HG03565 (cell line): ENCODE measurements at regions not wholly inside any gene's neighbourhood (a gene's known extent, or its start where the extent isn't known, plus 50 kb on each side); places are given as distances from the start of the nearest gene placed in this dataset.
"Not testable (repeated sequence)": the region's sequence is repeated elsewhere in the genome, so short reads cannot be mapped to it uniquely, and the experiment has no call there.

Experiments used
- ATAC-seq: cut with Tn5 transposase; IDR thresholded peaks from one replicate; pipeline ENCODE4 v1.9.1; 2021; ENCODE audit warnings: mild to moderate bottlenecking, moderate library complexity; ENCODE audit not compliant: unreplicated experiment

DNA sequence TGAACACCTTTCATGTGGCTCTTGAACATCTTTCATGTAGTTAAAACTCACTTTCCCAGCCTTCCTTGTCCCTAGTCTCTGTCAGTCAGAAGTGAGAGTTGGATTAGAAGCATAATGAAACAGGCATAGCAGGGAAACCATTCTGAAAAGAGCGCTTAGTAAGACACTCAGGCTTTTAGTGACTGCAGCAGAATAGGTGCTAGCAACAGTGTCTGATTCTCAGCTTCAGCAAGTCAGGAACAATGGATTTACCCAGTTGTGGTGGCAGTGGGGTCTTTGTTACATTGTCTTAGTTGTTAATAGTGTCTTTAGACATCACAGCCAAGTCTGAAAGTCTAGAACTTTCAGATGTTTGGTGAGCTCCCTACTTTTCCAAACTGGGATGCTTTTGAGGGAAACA lies 177.1 kb upstream of the PCDH7 start:
- no peak for ATAC-seq

GRCh38 chr4:30553151-30553550 lies 167.0 kb upstream of the PCDH7 start:
- no peak for ATAC-seq

- no peak for ATAC-seq
Measured at GRCh38 chr4:30553706-30554105, 166.5 kb upstream of the PCDH7 start.

DNA sequence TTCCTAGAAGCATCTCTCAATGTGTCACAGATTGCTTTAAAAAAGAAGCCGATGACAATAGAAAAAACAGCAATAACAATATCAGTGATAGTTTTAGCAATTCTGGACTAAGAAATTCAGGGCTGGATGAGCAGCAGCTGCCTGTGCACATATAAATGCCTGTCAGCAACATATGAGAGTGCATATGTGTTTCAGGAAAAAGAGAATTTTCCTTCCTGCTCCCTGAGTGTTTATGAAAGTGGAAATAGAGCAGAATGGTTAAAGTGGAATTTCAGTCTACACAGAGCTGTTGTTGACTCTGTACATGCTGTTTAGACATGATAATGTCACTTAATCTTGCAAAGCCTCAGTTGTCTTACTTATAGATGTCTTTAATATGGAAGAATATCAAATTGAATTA lies 164.4 kb upstream of the PCDH7 start:
- ATAC-seq, result no peak

GRCh38 chr4:30559481-30559880 lies 160.7 kb upstream of the PCDH7 start:
- ATAC-seq, result no peak

DNA sequence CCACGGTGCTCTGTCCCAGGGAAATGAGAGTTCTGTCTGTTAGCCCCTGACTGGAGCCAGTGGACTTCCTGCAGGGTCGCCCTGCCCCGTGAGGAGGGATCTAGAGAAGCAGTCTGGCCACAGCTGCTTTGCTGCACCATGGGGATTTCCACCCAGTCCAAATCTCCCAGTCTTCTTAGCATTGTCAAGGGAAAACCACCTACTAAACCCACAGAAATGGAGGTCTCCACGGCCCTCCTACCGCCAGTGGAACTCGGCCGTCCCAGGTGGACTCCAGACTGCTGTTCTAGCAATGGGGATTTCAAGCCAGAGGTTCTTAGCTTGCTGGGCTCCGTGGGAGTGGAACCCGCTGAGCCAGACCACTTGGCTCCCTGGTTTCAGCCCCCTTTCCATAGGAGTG lies 133.3 kb upstream of the PCDH7 start:
- ATAC-seq, result no peak

DNA sequence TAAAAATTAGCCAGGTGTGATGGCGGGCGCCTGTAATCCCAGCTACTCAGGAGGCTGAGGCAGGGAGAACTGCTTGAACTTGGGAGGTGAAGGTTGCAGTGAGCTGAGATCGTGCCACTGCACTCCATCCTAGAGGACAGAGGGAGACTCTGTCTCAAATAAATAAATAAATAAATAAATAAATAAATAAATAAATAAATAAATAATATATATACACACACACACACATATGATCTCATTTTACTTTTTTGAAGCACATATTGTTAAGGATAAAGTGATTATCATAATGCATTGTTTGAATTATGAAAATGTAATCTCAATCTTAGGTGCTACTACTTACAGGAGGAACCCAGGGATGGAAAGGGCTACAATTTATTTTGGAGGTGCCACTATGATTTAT lies 130.5 kb upstream of the PCDH7 start:
- not testable (repeated sequence) for ATAC-seq

GRCh38 chr4:30600246-30601017 lies 119.7 kb upstream of the PCDH7 start:
- no peak for ATAC-seq

DNA sequence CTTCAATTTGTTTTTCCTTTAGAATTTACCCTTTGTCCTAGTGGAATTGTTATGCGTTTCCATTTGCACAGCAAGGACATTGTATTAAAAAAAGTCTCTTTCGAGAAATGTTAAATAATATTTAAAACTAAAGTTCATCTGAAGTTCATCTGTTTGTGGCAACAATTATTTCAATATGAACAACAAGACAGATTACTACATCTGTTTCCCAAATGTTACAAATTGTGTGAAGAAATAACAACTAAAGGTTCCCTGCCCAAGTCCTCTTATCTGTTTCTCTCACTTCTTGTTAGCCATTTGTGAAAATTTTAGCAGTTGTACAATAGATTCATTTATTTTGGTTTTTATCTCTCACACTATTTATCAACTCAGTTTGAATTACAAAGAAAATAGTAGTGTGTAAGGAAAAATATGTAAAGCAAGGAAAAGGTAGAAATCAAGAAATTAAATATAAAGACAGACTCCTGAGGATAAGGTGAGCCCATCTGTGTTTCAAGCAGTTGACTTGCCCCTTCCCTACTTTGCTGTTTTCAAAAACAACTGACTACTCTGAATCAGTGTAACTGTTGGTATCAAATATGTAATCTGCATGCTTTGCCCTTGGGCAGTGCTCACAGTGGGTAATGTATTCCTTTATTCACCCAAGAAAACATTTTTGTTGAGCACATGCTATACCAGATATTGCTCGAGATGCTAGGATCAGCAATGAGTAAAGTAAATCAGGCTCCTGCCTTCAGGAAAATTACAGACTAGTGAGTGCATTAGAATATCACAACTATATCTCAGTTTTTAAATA lies 118.9 kb upstream of the PCDH7 start:
- no peak for ATAC-seq

- ATAC-seq, result no peak
Measured at GRCh38 chr4:30605616-30606190, 114.5 kb upstream of the PCDH7 start.

DNA sequence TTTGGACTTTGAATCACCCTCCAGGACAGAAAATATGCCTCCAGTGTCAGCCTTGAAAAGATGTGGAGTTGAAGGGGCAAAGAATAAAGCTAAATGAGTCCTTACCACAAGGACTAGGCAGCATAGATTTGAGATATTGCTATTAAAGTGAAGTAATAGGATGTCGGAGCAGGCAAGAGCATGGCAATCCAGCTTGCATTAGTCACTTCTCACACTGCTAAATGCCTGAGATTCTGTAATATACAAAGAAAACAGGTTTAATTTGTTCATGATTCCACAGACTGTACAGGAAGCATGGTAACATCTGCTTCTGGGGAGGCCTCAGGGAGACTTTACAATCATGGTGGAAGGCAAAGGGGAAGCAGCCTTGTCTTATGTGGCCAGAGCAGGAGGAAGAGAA lies 109.8 kb upstream of the PCDH7 start:
- no peak for ATAC-seq

DNA sequence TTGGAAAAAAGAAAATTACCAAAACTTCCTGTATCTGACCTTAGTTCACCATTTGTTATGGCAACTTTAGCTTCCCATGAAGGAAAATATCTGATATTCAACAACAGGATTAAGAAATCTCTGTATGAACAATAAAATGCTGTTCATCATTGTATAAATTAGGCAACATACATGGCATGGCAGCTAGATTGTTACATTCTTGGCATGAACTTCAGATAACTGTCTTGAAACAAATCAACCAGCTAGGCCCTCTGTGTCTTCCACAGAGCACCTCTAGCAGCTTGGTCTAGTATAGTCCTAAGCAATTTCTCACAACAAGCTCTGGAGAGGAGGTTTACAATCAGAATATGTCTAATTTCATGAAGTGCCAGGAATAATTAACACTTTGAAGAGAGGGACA lies 105.4 kb upstream of the PCDH7 start:
- ATAC-seq, result no peak

DNA sequence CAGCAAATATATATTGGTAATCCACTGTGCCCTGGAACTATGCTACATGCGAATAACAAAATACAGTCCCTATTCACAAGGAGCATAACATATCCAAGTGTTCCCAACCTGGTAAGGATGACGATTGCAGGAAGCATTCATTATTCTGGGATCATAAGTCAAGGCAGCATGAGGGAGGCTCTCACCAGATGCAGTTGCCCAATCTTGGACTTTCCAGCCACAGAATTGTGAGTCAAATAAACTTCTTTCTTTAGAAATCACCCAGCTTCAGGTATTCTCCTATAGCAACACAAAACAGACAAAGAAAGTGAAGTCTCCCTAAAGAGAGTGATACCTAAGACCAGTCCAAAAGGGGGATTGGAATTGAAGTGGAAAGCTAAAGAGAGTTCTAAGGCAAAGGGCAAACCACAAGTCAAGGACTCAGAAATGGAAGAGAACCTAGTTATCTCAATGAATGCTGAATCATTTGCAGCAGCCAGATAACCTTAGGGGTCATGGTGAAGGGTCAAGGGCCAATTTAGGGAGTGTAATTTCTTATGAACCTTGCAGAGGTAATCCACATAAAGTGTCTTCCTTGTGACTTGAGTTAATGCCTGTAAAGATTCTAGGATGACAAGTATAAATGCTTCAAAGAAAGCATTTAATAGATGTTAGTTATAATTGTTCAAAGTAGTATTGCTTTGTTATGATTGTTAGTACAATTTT lies 103.1 kb upstream of the PCDH7 start:
- ATAC-seq, result no peak

GRCh38 chr4:30617836-30618235 lies 102.3 kb upstream of the PCDH7 start:
- no peak for ATAC-seq

DNA sequence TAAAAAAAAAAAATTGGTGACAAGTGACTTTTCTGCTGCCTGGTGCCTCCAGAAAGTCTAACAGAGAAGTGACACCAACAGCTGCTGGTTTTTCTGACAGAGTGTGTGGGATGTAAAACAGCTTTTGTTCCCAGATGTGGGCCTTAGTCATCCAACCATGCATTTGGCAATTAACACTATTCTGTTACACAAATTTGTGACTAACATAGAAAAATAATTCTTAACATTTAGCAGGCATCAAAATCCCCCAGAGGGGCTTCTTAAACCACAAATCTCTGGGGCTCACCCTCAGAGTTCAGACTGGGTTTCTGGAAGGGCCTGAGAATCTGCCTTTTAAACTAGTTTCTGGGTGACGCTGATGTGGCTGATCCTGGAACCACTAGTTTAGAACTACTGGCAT lies 100.5 kb upstream of the PCDH7 start:
- no peak for ATAC-seq

DNA sequence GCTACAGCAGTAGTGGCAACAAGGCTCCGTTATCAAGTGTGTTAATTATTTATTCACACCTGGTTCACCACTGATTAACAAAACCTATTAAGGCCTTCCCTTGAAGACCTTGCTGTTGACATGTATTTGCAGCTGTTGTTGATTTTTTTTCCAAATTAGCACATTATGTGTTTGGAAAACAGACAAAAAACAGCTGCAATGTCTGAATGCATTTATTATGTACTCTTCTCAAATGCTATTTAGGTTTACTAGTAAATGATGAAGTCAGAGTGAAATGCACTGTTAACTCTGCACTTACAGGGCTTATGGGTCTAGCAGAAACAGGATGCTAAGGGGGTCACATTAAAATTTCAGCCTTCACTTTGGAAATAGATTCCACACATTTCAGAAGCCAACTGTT lies 99.5 kb upstream of the PCDH7 start:
- no peak for ATAC-seq

DNA sequence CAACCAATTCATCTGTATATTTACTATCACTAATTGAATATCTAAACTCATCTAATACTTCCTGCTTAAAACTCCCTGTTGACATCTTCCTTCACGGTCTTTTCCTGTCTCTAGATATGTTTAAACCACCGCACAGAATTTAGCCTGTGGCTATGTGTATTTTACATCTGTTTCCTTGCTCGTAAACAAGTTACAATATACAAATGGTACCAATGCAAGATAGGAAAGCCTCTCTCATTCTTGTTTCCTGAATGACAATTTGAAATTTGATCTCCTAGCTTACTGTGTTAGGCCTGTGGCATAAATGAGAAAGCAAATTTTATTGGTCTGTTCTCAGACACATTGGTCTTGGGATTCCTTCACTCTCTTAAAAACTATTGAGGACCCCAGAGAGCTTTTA lies 89.7 kb upstream of the PCDH7 start:
- ATAC-seq, result no peak

GRCh38 chr4:30632751-30633150 lies 87.4 kb upstream of the PCDH7 start:
- ATAC-seq, result no peak

- no peak for ATAC-seq
Measured at GRCh38 chr4:30641345-30641744, 78.8 kb upstream of the PCDH7 start.

DNA sequence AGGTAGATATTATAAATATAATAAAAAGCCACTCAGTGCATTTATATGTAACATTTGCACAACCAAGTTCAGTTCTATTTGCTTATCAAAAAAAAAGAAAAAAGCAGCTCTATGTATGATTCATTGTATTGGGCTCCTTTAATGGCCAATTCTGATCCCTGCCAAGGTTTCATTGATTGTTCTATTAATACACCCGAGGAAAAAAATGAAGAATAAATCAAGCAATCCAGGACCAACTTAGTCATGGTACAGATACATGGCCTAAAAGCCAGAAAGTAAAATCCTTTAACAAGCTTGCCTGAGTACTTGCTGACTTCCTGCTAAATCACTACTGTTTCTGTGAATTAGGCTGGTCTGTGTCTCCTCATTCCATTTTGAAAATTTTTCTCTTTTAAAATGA lies 77.6 kb upstream of the PCDH7 start:
- no peak for ATAC-seq

DNA sequence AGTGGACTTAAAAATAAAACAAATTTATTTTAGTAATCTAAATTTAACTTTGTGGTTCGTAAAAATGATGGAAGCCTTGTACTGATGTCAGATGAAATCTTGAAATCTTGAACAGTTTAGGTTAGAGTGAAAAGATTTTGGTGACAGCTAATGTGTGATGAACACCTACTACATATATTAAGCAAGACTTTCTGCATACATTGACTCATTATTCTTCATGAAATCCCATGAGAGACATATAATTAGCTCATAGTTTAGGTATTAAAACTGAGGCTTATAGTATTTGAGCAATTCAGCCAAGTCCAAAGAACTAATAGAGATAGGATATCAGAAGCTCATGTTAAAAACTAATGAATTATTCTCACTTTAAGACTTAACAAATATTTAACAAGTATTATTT lies 66.9 kb upstream of the PCDH7 start:
- no peak for ATAC-seq

DNA sequence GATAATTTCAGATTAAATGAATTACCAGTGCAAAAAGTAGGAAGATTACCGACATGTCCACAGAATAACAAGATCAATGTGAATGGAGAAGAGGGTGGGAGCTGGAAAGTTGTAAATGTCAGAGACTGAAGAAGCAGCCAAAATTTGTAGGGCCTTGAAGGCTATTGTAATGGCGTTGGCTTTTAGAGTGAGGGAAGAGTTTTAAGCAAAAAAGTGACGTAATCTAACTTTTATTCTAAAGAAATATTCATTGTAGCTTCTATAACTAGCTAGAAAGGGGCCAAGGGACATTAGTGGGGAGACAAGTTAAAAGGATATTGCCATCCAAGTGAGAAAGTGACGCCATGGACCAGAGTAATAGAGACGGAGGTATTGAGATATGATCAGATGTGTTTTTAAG lies 63.3 kb upstream of the PCDH7 start:
- no peak for ATAC-seq
